HCT116 (cell line): ENCODE measurements at regions not wholly inside any gene's neighbourhood (a gene's known extent, or its start where the extent isn't known, plus 50 kb on each side); places are given as distances from the start of the nearest gene placed in this dataset.

Source experiments
- EZH2 ChIP-seq: fragments of 200-600 bp; sonication (generic); IDR thresholded peaks from 2 replicates; pipeline ENCODE4 v1.6.1; 2017; ENCODE audit warnings: antibody characterized with exemption, mixed run types
- EZH2phosphoT487 ChIP-seq: fragments of 200-600 bp; IDR thresholded peaks from 2 replicates; pipeline ENCODE4 v1.6.1; 2018; ENCODE audit warnings: antibody characterized with exemption, borderline replicate concordance
- POLR2A ChIP-seq: IDR thresholded peaks from 2 replicates; pipeline ENCODE4 v1.7.0; 2011; ENCODE audit warnings: borderline replicate concordance; ENCODE audit not compliant: insufficient read depth, insufficient read length; ENCODE audit errors: extremely low read depth
- POLR2AphosphoS5 ChIP-seq: IDR thresholded peaks from 2 replicates; pipeline ENCODE4 v1.6.1; 2011; ENCODE audit warnings: mild to moderate bottlenecking, low read depth, low read length, moderate library complexity
- RAD21 ChIP-seq: IDR thresholded peaks from 2 replicates; pipeline ENCODE4 v1.6.1; 2012; ENCODE audit warnings: low read depth, mild to moderate bottlenecking
- SIN3A ChIP-seq: IDR thresholded peaks from 2 replicates; pipeline ENCODE4 v1.6.1; 2012; ENCODE audit warnings: low read depth
- TCF7L2 ChIP-seq: IDR thresholded peaks from 2 replicates; pipeline ENCODE4 v1.7.0; 2011; ENCODE audit warnings: borderline replicate concordance, inconsistent platforms; ENCODE audit not compliant: insufficient read depth, insufficient read length; ENCODE audit errors: extremely low read depth
- YY1 ChIP-seq: IDR thresholded peaks from 2 replicates; pipeline ENCODE4 v1.6.1; 2011; ENCODE audit warnings: low read length, low read depth, moderate library complexity, mild to moderate bottlenecking; ENCODE audit not compliant: insufficient replicate concordance; ENCODE audit errors: extremely low read depth
- TF ChIP-seq, protein P1 (sequence below), 3 experiments: fragments of 200-600 bp in 1 of 3; sonication (generic) in 1 of 3; IDR thresholded peaks in 2 of 3; conservative IDR thresholded peaks in 1 of 3; 2 replicates each; pipeline ENCODE4 v1.5.1; 2012 to 2017; ENCODE audit warnings: low read depth in 2 of 3, low read length in 2 of 3, antibody characterized with exemption in 1 of 3, borderline replicate concordance in 1 of 3, control low read depth in 1 of 3, mild to moderate bottlenecking in 1 of 3, mixed read lengths in 1 of 3, mixed run types in 1 of 3, moderate library complexity in 1 of 3; ENCODE audit not compliant: insufficient read depth in 1 of 3
- TF ChIP-seq, protein P2 (sequence below): IDR thresholded peaks from 2 replicates; pipeline ENCODE4 v1.6.1; 2012

DNA sequence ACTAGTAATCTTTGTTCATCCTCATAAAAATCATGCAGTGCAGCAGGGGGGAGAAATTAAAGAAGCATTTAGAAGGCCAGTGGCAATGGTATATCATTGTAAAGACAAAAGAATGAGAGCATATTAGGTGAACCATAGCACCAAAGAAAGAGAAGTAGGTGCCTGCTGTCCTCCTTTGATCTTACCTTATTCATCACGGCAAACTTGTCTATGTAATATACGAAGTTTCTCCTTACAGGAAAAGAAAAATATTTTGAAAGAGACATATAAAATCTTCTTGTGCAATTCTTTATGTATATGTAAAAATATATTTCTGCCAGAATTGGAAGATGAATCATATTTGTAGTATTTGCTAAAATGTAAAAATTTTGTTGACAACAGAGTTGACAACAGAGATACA lies 411.3 kb upstream of the ARRDC3 start:
- TF ChIP-seq, protein P1, sequence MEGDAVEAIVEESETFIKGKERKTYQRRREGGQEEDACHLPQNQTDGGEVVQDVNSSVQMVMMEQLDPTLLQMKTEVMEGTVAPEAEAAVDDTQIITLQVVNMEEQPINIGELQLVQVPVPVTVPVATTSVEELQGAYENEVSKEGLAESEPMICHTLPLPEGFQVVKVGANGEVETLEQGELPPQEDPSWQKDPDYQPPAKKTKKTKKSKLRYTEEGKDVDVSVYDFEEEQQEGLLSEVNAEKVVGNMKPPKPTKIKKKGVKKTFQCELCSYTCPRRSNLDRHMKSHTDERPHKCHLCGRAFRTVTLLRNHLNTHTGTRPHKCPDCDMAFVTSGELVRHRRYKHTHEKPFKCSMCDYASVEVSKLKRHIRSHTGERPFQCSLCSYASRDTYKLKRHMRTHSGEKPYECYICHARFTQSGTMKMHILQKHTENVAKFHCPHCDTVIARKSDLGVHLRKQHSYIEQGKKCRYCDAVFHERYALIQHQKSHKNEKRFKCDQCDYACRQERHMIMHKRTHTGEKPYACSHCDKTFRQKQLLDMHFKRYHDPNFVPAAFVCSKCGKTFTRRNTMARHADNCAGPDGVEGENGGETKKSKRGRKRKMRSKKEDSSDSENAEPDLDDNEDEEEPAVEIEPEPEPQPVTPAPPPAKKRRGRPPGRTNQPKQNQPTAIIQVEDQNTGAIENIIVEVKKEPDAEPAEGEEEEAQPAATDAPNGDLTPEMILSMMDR (IDR thresholded peaks at IDR 0.05 in 2 of 3, conservative IDR thresholded peaks at IDR 0.05 in 1 of 3; ENCODE audit: borderline replicate concordance in 1 of 3, insufficient read depth in 1 of 3, low read depth in 2 of 3, low read length in 2 of 3), result no peak
- TF ChIP-seq POLR2AphosphoS5 (no peak), YY1 (no peak), SIN3A (no peak), POLR2A (no peak), EZH2 (no peak), RAD21 (no peak), TCF7L2 (no peak), EZH2phosphoT487 (no peak)
- TF ChIP-seq, protein P2, sequence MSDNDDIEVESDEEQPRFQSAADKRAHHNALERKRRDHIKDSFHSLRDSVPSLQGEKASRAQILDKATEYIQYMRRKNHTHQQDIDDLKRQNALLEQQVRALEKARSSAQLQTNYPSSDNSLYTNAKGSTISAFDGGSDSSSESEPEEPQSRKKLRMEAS, result no peak
